ENCODE measurements at regions not wholly inside any gene's neighbourhood (a gene's known extent, or its start where the extent isn't known, plus 50 kb on each side); places are given as distances from the start of the nearest gene placed in this dataset.
"Not testable (repeated sequence)": the region's sequence is repeated elsewhere in the genome, so short reads cannot be mapped to it uniquely, and the experiment has no call there.

GRCh38 chr12:114846771-114847170 lies 162.8 kb upstream of the TBX3 start:
- no peaks in the 10 kb centered on the region for H3K27me3 ChIP-seq (ENCODE audit: control insufficient read depth, insufficient read depth, low read length)
- H3K9me3 ChIP-seq (ENCODE audit: control insufficient read depth in 2 of 2, low read length in 2 of 2): no peaks in the 10 kb centered on the region
- H3K4me1 Mint-ChIP-seq: no peaks in the 10 kb centered on the region
- H3K4me1 ChIP-seq (ENCODE audit: control insufficient read depth, insufficient read depth, low read length, poor library complexity, severe bottlenecking): no peaks in the 10 kb centered on the region
- no peak overlapping the region for H3K27ac ChIP-seq (ENCODE audit: insufficient read depth, low read length, poor library complexity, severe bottlenecking)
- no peak overlapping the region for H3K27ac Mint-ChIP-seq
- H3K27me3 Mint-ChIP-seq: no peaks in the 10 kb centered on the region
- H3K9me3 Mint-ChIP-seq: peaks cover 0 to 3% (median 2%) of the 10 kb centered on the region in 7 donors
- DNase-seq (no peak), ATAC-seq (ENCODE audit: low read depth in 2 of 2) (no peak)
- H3K4me3 Mint-ChIP-seq: no peak overlapping the region
- no peaks in the 10 kb centered on the region for H3K36me3 Mint-ChIP-seq
- H3K4me3 ChIP-seq (ENCODE audit: low read depth, low read length): no peak overlapping the region
- H3K36me3 ChIP-seq (ENCODE audit: control insufficient read depth, insufficient read depth, low read length): no peaks in the 10 kb centered on the region

- Histone ChIP-seq H3K4me1 (ENCODE audit: control insufficient read depth, insufficient read depth, low read length, poor library complexity, severe bottlenecking) (no peaks in the 10 kb centered on the region), H3K27ac (ENCODE audit: insufficient read depth, low read length, poor library complexity, severe bottlenecking) (no peak overlapping the region), H3K36me3 (ENCODE audit: control insufficient read depth, insufficient read depth, low read length) (no peaks in the 10 kb centered on the region), H3K4me3 (ENCODE audit: low read depth, low read length) (no peak overlapping the region), H3K9me3 (ENCODE audit: control insufficient read depth in 2 of 2, low read length in 2 of 2) (no peaks in the 10 kb centered on the region), H3K27me3 (ENCODE audit: control insufficient read depth, insufficient read depth, low read length) (no peaks in the 10 kb centered on the region)
- H3K9me3 Mint-ChIP-seq: peaks cover 0 to 5% (median 0%) of the 10 kb centered on the region in 7 donors
- H3K27ac Mint-ChIP-seq: no peak overlapping the region
- ATAC-seq (ENCODE audit: low read depth in 2 of 2): no peak
- DNase-seq: no peak
- H3K36me3 Mint-ChIP-seq: no peaks in the 10 kb centered on the region
- no peaks in the 10 kb centered on the region for H3K27me3 Mint-ChIP-seq
- H3K4me1 Mint-ChIP-seq: no peaks in the 10 kb centered on the region
- no peak overlapping the region for H3K4me3 Mint-ChIP-seq
These were observed 157.7 kb upstream of the TBX3 start for GRCh38 chr12:114841557-114842251.

GRCh38 chr12:114838480-114838879 lies 154.5 kb upstream of the TBX3 start:
- H3K27me3 ChIP-seq (ENCODE audit: control insufficient read depth, insufficient read depth, low read length): no peaks in the 10 kb centered on the region
- DNase-seq (no peak), ATAC-seq (ENCODE audit: low read depth in 2 of 2) (no peak)
- H3K4me3 Mint-ChIP-seq: no peak overlapping the region
- H3K9me3 Mint-ChIP-seq: peaks cover 0 to 5% (median 2%) of the 10 kb centered on the region in 7 donors
- H3K36me3 Mint-ChIP-seq: no peaks in the 10 kb centered on the region
- no peak overlapping the region for H3K27ac ChIP-seq (ENCODE audit: insufficient read depth, low read length, poor library complexity, severe bottlenecking)
- no peaks in the 10 kb centered on the region for H3K4me1 Mint-ChIP-seq
- no peak overlapping the region for H3K4me3 ChIP-seq (ENCODE audit: low read depth, low read length)
- H3K9me3 ChIP-seq (ENCODE audit: control insufficient read depth in 2 of 2, low read length in 2 of 2): no peaks in the 10 kb centered on the region
- H3K36me3 ChIP-seq (ENCODE audit: control insufficient read depth, insufficient read depth, low read length): no peaks in the 10 kb centered on the region
- H3K27me3 Mint-ChIP-seq: no peaks in the 10 kb centered on the region
- H3K4me1 ChIP-seq (ENCODE audit: control insufficient read depth, insufficient read depth, low read length, poor library complexity, severe bottlenecking): no peaks in the 10 kb centered on the region
- H3K27ac Mint-ChIP-seq: no peak overlapping the region

DNA sequence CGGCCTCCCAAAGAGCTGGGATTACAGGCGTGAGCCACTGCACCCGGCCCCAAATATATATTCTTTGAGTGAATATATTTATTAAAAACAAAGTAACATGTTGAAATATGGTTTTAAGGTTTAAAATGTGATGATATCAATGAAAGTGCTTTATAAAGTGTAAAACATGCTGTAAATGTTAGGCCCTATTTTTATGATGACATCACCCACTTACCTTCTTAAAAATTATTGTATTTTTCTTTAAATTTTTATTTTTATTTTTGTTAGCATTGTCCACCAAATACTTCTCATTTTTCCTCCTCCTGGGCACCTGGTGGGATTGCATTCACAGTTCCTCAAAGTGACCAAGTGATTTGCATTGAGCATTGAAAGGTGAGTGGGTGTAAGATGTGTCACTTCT lies 152.6 kb upstream of the TBX3 start:
- H3K36me3 Mint-ChIP-seq: no peaks in the 10 kb centered on the region
- Histone ChIP-seq H3K4me1 (ENCODE audit: control insufficient read depth, insufficient read depth, low read length, poor library complexity, severe bottlenecking) (no peaks in the 10 kb centered on the region), H3K4me3 (ENCODE audit: low read depth, low read length) (no peak overlapping the region), H3K36me3 (ENCODE audit: control insufficient read depth, insufficient read depth, low read length) (no peaks in the 10 kb centered on the region), H3K27me3 (ENCODE audit: control insufficient read depth, insufficient read depth, low read length) (no peaks in the 10 kb centered on the region), H3K27ac (ENCODE audit: insufficient read depth, low read length, poor library complexity, severe bottlenecking) (no peak overlapping the region), H3K9me3 (ENCODE audit: control insufficient read depth in 2 of 2, low read length in 2 of 2) (no peaks in the 10 kb centered on the region)
- no peaks in the 10 kb centered on the region for H3K4me1 Mint-ChIP-seq
- no peak overlapping the region for H3K27ac Mint-ChIP-seq
- no peak for DNase-seq
- no peak for ATAC-seq (ENCODE audit: low read depth in 2 of 2)
- no peak overlapping the region for H3K4me3 Mint-ChIP-seq
- H3K27me3 Mint-ChIP-seq: no peaks in the 10 kb centered on the region
- H3K9me3 Mint-ChIP-seq: peaks cover 0 to 2% (median 0%) of the 10 kb centered on the region in 7 donors

- H3K9me3 Mint-ChIP-seq: peaks cover 0 to 2% (median 0%) of the 10 kb centered on the region in 7 donors
- H3K27me3 ChIP-seq (ENCODE audit: control insufficient read depth, insufficient read depth, low read length): no peaks in the 10 kb centered on the region
- H3K27ac Mint-ChIP-seq: no peak overlapping the region
- H3K4me3 ChIP-seq (ENCODE audit: low read depth, low read length): no peak overlapping the region
- DNase-seq (no peak), ATAC-seq (ENCODE audit: low read depth in 2 of 2) (no peak)
- H3K36me3 Mint-ChIP-seq: no peaks in the 10 kb centered on the region
- H3K9me3 ChIP-seq (ENCODE audit: control insufficient read depth in 2 of 2, low read length in 2 of 2): no peaks in the 10 kb centered on the region
- H3K27ac ChIP-seq (ENCODE audit: insufficient read depth, low read length, poor library complexity, severe bottlenecking): no peak overlapping the region
- no peaks in the 10 kb centered on the region for H3K4me1 Mint-ChIP-seq
- no peaks in the 10 kb centered on the region for H3K36me3 ChIP-seq (ENCODE audit: control insufficient read depth, insufficient read depth, low read length)
- H3K4me3 Mint-ChIP-seq: no peak overlapping the region
- H3K4me1 ChIP-seq (ENCODE audit: control insufficient read depth, insufficient read depth, low read length, poor library complexity, severe bottlenecking): no peaks in the 10 kb centered on the region
- H3K27me3 Mint-ChIP-seq: no peaks in the 10 kb centered on the region
These were observed 151.1 kb upstream of the TBX3 start for GRCh38 chr12:114835031-114835430.

GRCh38 chr12:114834621-114835020 lies 150.6 kb upstream of the TBX3 start:
- no peaks in the 10 kb centered on the region for H3K36me3 Mint-ChIP-seq
- ATAC-seq (ENCODE audit: low read depth in 2 of 2): no peak

DNA sequence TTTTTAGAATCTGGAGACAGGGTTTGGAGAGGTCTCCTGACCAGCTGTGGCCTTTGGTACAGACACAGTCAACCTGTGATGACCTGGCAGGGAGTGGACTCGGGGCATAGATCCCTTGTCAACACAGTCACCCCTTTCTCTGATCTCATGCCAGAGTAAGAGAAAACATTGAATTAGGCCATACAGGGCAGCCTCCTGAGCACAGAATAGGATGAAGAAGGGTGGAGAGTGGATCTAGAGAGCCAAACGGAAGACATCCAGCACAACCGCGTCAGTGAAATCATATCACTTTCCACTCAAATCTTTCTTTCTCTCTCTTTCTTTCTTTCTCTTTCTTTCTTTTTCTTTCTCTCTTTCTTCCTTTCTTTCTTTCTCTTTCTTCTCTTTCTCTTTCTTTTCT lies 145.9 kb upstream of the TBX3 start:
- Histone ChIP-seq H3K36me3 (ENCODE audit: control insufficient read depth, insufficient read depth, low read length) (no peaks in the 10 kb centered on the region), H3K27me3 (ENCODE audit: control insufficient read depth, insufficient read depth, low read length) (no peaks in the 10 kb centered on the region), H3K27ac (ENCODE audit: insufficient read depth, low read length, poor library complexity, severe bottlenecking) (no peak overlapping the region), H3K4me1 (ENCODE audit: control insufficient read depth, insufficient read depth, low read length, poor library complexity, severe bottlenecking) (no peaks in the 10 kb centered on the region), H3K9me3 (ENCODE audit: control insufficient read depth in 2 of 2, low read length in 2 of 2) (no peaks in the 10 kb centered on the region), H3K4me3 (ENCODE audit: low read depth, low read length) (no peak overlapping the region)
- Mint-ChIP-seq H3K27me3 (no peaks in the 10 kb centered on the region), H3K9me3 (peaks cover 0 to 4% (median 0%) of the 10 kb centered on the region in 7 donors), H3K4me1 (no peaks in the 10 kb centered on the region), H3K27ac (no peak overlapping the region), H3K4me3 (no peak overlapping the region), H3K36me3 (no peaks in the 10 kb centered on the region)
- ATAC-seq (ENCODE audit: low read depth in 2 of 2) (no peak), DNase-seq (no peak)

More at GRCh38 chr12:114834621-114835020, 150.6 kb upstream of the TBX3 start:
- Histone ChIP-seq H3K4me1 (ENCODE audit: control insufficient read depth, insufficient read depth, low read length, poor library complexity, severe bottlenecking) (no peaks in the 10 kb centered on the region), H3K27ac (ENCODE audit: insufficient read depth, low read length, poor library complexity, severe bottlenecking) (no peak overlapping the region), H3K36me3 (ENCODE audit: control insufficient read depth, insufficient read depth, low read length) (no peaks in the 10 kb centered on the region), H3K9me3 (ENCODE audit: control insufficient read depth in 2 of 2, low read length in 2 of 2) (no peaks in the 10 kb centered on the region), H3K27me3 (ENCODE audit: control insufficient read depth, insufficient read depth, low read length) (no peaks in the 10 kb centered on the region), H3K4me3 (ENCODE audit: low read depth, low read length) (no peak overlapping the region)
- Mint-ChIP-seq H3K27ac (no peak overlapping the region), H3K27me3 (no peaks in the 10 kb centered on the region), H3K4me1 (no peaks in the 10 kb centered on the region), H3K9me3 (peaks cover 0 to 2% (median 0%) of the 10 kb centered on the region in 7 donors), H3K4me3 (no peak overlapping the region)
- no peak for DNase-seq

DNA sequence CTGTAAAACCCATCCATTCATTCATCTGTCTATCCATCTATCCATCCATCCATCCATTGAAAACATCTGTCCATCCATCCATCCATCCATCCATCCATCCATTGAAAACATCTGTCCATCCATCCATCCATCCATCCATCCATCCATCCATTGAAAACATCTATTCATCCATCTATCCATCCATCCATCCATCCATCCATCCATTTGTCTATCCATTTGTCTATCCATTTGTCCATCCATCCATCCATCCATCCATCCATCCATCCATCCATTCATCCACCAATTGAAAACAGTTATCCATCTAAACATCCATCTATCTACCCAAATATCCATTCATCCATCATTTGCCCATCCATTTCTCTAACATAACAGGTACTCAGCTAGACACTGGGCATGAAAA lies 145.3 kb upstream of the TBX3 start:
- not testable (repeated sequence) for H3K4me3 Mint-ChIP-seq; H3K36me3 Mint-ChIP-seq; H3K9me3 ChIP-seq (ENCODE audit: control insufficient read depth in 2 of 2, low read length in 2 of 2); DNase-seq; H3K36me3 ChIP-seq (ENCODE audit: control insufficient read depth, insufficient read depth, low read length); H3K27ac ChIP-seq (ENCODE audit: insufficient read depth, low read length, poor library complexity, severe bottlenecking); H3K4me1 Mint-ChIP-seq; H3K27ac Mint-ChIP-seq; H3K27me3 Mint-ChIP-seq; H3K4me1 ChIP-seq (ENCODE audit: control insufficient read depth, insufficient read depth, low read length, poor library complexity, severe bottlenecking); ATAC-seq (ENCODE audit: low read depth in 2 of 2); H3K9me3 Mint-ChIP-seq; H3K4me3 ChIP-seq (ENCODE audit: low read depth, low read length); H3K27me3 ChIP-seq (ENCODE audit: control insufficient read depth, insufficient read depth, low read length)
